Stimulated activated CD8-positive, alpha-beta memory T cell treated with anti-CD3 and anti-CD28 coated beads, Interleukin-12 subunit alpha, Interleukin-12 subunit beta, amount 100 ng/mL, for 24 hours (primary cell): ENCODE measurements at regions not wholly inside any gene's neighbourhood (a gene's known extent, or its start where the extent isn't known, plus 50 kb on each side); places are given as distances from the start of the nearest gene placed in this dataset.
"Not testable (repeated sequence)": the region's sequence is repeated elsewhere in the genome, so short reads cannot be mapped to it uniquely, and the experiment has no call there.

Source experiments
- DNase-seq: peaks from one replicate; pipeline ENCODE4 v3.0.0-alpha.2; 2020; ENCODE audit errors: extremely low read depth

DNA sequence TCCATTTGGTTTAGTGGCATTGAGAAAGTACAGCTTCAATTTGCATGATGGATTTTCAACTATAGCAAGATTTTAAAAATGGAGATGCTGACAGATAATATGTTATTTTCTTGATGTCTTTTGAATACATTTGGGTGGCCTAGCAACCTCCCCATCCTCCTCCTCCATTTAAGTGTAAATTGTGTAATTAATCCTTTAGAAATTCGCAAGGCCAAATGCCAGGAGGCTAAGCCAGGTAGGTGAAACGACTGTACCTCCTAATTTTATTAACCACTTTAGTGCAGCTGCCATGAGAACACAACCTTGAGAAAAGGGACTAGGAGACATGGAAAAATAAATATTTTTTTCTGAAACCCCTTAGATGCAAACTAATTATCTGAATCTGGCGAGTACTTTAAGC lies 248.8 kb downstream of the MRPS30 start:
- no peak for DNase-seq

DNA sequence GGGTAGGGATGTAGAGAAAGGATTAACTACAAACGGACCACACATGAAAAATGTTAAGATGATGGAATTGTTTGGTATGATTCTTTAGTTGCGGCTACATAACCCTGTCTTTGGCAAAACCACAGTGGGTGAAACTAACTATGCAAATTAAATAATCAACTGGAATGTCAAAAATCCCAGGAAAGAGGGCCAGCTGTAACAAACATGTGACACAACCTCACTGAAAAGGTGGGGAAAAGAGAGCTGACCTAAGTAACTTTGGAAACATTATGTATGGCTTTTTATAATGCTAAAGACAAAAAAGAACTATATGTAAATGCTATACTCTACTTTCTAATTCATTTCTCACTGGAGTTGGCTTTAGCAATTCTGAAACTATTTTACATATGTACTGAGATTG lies 252.0 kb downstream of the MRPS30 start:
- no peak for DNase-seq

DNA sequence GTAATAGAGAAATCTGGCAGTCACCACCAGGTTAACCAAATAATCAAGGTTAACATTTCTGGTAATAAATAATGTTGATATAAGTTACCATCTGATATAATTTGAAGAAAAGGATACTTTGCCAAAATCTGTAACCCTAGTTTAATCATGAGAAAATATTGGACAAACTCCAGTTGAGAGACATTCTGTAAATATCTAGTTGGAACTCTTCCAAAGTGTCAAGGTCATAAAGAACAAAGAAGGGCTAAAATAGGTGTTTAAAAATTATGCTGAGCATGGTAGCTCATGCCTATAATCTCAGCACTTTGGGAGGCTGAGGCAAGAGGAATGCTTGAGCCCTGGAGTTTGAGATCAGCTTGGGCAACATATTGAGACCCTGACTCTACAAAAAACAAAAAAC lies 253.3 kb downstream of the MRPS30 start:
- DNase-seq, result no peak

DNA sequence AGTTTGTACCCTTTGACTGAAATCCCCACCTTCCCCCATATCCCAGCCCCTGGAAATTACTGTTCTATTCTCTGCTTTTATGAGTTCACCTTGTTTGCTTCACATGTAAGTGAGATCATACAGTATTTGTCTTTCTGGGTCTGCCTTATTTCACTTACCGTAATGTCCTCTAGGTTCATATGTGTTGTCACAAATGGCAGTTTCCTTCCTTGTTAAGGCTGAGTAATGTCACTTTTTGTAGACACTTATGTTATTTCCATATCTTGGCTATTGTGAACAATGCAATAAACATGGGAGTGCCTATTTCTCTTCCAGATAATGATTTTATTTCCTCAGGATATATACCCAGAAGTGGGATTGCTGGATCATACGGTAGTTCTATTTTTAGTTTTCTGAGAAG lies 272.3 kb downstream of the MRPS30 start:
- DNase-seq, result no peak

DNA sequence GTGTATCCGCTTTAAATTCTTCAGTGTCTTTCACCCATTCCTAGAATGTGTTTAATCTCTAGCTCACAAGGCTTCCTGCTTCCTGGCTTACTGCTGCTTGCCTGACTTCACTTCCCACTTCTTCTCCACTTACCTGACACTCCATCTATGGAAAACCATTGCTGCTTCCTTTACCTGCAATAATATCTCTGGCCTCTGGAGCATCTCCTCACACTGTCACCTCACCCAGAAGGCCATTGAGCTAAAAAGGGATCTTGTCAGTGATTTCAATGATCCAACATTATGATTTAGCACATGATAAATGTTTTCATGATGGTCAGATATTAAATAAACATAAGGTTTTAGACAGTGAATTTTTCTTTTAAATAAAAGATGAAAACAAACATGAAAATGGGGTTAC lies 281.1 kb downstream of the MRPS30 start:
- no peak for DNase-seq

DNA sequence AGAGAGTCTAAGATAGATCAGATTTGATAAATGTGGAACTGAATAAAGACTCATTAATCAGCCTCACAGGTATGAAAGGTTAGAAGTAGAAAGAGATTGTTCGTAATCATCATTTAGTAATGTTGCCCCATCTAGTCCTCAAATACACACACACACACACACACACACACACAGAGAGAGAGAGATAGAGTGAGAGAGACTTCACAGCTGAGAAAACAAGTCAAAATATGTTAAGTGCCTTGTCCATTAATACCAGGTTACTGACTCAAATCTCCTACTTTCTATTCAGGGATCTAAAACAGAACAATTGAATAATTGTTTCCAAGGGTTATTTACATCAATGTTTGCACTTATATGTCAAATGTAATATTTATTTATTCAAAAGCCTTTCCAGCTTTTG lies 284.6 kb downstream of the MRPS30 start:
- no peak for DNase-seq

DNA sequence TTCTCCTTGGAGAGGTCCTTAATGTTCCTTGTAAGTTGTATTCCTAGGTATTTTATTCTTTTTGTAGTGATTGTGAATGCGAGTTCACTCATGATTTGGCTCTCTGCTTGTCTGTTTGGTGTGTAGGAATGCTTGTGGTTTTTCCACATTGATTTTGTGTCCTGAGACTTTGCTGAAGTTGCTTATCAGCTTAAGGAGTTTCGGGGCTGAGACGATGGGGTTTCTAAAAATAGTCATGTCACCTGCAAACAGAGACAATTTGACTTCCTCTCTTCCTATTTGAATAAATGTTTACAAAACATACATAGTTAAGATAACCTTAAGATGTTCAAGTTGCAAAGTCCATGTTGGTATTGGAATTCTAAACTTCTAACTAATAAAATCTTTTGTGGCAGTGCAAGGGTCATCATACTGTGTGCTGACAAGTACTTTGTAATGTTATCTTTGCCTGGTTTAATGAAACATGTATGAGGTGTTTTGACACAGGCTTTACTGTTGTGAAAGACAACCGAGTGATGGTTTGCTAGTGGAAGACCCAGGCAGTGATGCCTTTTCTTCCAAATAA lies 286.2 kb downstream of the MRPS30 start:
- DNase-seq, result no peak

DNA sequence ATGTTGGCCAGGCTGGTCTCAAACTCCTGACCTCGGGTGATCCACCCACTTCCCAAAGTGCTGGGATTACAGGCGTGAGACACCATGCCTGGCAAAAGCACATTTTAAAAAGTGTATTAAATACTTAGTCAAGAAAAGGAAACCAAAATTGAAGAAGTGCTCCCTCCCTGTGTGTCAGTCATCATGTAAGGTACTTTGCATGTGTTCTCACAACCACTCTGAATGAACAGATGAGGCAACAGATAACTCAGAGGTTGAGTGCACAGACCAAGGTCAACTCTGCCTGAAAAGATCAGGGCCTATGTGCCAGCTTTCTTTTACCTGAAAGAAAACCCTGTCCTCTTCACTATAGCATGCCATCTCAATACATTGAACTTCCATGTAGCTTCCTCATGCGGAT lies 289.7 kb downstream of the MRPS30 start:
- DNase-seq, result no peak

DNA sequence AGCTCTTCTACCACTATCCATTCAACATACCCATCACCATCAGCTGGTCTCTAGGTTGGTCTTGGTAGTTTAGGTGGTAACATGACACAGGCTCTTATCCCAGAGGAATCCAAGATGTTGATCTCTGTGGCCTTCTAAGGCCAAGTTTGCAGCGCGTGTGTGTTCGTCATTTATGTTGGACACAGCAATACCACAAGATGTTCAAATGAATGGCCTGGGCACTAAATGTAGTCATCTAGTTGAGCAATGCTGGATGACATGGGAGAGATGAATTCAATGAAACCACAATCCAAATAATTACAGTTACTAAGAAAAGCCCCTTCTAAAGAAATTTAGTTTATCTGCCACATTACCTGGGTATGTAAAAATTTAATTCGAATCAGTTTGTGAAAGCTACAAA lies 292.4 kb downstream of the MRPS30 start:
- DNase-seq, result no peak

DNA sequence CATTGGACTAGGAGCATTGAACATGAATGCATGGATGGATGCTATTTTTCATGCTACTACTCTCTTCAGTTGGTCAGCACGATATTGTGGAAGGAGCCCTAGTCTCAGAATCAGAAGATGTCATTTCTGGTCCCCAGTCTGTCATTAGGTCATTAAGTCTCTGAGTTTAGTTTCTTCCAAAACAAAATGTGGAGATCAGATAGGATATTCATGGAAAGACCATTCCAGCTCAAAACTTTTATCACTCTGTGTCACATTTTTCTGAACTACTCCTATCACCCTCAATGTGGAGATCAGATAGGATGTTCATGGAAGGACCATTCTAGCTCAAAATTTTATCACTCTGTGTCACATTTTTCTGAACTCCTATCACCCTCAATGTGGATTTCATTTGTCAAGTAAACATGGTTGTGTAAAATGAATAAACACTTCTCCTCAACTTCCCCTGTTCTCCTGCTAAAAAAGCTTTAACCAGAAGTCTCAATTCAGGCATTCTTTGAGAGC lies 296.8 kb downstream of the MRPS30 start:
- no peak for DNase-seq

DNA sequence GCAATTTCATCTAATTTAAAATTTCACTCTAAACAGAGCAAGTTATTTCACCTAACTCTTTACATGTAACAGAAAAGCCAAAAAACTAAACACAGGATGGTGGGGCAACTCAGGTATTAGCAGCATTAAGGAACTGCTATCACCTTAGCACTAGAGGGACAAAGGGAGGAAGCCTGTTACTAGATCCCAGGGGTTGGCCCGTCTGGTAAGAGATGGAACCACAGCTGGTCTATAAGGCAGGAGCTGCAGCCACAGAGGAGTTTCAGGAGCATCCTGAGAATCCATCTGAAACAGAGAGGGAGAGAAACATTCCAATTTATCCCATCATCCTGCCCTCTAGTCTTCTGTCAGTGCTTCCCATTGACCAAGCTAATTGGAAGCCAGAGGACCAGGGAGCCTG lies 300.3 kb downstream of the MRPS30 start:
- DNase-seq, result no peak

DNA sequence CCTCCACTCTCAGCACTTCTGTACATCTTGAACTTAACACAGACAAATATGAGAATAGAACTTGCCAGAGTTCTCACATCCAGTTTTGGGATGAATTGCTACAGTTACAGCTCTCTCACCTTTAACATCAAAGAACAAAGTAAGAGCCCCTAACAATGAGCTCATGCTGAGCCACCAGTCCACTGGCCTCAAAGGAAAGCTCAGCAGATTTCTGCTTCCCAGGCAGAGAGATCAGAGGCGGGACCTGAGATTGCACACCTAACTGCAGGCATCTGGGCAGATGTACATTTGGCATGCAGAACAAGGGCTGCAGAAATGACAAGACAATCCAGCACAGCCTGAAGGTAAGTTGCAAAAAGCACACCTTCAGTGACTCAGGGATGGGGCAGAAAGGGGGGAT lies 300.9 kb downstream of the MRPS30 start:
- DNase-seq, result no peak

DNA sequence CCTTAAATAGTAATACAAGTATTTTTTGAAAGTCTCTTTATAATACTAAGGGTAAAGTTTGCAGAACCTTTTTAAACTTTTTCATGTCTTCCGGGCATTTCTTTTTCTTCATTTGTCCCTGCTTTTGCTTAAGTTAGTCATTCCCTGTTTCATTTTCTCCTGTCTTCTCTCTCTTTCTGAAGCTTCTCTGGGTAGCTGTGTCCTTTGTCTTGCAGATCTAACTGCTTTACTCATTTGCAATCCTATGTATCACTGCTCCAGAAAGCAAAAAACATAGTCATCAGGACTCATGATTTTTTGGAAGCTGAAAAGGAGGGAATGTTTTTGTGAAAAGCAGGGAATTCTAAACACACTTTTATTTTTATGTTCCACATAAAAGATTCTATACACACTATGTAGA lies 301.7 kb downstream of the MRPS30 start:
- no peak for DNase-seq

DNA sequence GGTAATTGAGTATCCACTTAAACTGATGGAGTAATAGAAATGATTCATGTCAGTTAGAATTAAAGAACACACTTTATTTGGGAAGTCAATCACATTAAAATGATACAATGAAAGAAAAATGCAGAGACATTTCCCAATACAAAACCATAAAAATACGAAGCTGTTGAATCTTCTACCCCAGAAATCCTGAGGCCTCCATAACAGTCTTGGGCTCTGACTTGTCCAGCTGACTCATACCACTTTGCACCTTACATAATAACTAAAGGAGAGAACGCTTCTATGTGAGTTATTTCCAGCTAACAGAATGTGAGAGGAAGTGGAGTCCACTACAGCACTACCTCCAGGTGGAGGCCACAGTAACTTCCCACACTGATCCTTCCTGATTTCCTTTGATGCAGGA lies 305.0 kb downstream of the MRPS30 start:
- no peak for DNase-seq

DNA sequence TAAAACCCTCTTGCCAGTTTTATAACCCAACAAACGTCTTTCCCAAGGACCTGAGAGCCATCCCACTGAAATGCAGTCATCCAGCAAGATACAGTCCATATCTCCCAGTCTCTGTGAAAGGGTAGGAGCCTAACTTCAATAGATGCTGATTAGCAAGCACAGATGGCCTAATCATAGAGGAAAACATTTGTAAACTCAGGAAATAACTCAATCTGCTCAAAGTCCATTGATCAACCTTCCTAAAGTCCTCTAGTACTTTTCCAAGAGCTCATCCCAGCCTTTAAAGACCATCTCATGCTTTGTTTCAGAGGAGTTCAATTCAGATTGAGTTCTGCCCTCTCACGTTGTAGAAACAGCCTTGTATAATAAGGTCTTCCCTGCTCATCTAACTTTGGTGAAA lies 324.2 kb downstream of the MRPS30 start:
- no peak for DNase-seq

DNA sequence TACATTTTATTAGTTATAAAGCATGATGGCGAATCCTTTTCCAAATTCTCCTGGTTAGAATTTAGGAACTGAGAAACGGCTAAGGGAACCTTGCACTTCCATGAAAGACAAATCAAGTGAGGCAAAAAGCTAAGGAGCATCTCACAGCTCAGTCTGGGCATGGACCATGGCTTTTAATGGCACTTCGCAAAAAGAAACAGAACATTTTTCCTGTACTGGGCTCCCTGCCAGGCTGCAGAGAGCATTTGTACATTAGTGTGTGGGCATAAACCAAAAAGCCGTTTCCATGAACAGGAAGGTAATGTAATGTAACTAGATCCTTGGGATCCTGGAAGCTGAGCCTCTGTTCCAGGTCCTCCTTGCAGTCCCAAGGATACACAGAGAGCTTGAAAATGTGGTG lies 354.2 kb downstream of the MRPS30 start:
- no peak for DNase-seq

DNA sequence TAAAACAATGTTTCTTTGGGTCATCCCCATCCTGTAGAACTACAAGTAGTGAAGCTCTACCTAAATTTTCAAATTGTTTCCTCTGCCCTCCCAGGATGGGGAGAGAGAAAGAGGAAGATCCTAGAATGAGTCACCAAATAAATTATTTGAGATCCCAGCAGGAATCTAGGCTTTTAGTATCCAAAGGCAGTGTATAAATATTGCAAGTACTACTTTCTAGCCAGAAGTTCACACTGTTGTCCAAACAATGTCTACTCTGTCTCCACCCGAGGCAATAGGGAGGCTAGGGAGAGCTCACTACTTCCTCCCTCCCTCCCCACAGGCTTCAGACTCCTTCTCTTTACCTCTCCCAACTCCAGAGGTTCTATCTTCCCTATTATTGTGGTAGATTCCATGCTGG lies 362.8 kb downstream of the MRPS30 start:
- no peak for DNase-seq

DNA sequence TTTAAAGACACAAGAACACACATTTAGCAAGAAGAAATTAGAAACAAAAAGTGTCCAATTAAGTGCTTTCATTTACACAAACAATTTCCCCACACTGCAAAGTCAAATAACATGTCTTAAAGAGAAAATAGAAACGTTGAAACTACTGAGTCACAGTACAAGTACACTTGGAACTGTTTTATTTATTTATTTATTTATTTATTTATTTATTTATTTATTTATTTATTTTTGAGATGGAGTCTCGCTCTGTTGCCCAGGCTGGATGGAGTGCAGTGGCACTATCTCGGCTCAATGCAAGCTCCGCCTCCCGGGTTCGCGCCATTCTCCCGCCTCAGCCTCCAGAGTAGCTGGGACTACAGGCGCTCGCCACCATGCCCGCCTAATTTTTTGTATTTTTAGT lies 363.9 kb downstream of the MRPS30 start:
- not testable (repeated sequence) for DNase-seq

DNA sequence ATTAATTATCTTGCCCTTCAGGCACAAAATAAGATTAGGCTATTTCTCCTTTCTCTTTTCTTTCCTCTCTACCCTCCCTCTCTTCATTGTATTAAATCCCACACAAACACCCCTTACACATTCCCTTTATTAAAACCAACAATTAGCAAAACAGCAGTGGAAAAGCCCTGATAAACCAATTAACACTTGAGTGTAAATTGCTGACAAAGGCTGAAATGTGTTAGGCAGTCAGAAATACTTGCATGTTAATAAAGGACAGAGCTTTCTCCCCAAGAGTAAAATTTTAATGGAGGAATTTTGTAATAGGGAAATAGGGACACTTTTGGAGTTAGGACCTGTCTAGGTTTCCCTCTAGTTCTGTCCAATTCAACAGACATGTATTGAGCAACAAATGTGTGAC lies 370.9 kb downstream of the MRPS30 start:
- DNase-seq, result no peak

DNA sequence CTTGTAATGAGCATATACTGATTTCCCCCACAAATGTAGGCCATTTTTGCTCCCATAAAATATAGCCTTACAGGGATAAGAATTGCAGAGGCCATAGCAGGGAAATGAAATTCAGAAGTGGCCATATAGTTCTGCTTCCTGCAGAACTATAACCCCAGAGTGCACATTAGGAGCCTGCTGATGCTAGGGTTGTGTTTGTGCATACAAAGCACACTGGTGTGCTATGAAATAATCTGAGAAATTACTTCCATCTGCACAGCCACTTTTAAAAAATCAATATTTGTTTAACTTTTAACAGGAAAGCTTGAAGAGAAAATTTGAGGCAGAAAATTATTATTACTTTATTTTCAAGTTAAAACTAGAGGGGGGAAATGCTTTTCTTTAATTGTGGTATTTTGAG lies 380.3 kb downstream of the MRPS30 start:
- DNase-seq, result no peak

DNA sequence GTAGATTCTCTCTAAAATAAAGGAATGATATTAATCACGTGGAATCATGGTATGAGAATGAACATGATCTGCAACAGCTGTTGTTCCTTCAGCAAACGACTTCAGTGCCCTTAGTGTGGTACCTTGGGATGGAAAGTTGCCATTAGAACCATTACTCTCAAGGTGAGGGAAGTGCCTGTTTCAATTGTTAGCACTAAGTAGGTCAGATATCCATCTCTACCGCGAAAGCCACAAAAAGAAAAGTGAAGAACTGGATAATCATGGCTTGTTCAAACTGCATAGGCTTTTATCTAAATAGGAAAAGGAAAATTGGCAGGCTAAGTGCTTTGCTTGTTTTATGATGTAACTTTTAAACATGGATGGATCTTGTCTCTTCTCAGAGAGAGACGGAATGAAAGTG lies 380.7 kb downstream of the MRPS30 start:
- no peak for DNase-seq

DNA sequence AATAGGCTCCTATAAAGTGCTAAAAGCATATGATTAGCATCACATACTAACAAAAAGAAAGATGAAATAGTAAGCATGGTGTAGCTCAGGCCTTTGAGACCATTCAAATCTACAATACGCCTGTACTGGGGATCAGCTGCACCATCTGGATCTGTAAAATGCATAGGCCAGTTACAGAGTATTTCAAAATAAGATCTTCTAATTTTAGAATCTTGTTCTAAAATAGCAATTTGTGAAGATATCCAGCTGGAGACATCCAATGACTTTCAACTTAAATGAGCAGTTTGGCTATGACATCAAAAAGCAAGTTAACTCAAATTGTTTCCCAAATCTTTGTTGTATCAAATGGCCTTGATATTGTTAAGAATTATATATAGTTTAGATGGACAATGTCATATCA lies 386.3 kb downstream of the MRPS30 start:
- no peak for DNase-seq
